ENCODE measurements at regions not wholly inside any gene's neighbourhood (a gene's known extent, or its start where the extent isn't known, plus 50 kb on each side); places are given as distances from the start of the nearest gene placed in this dataset.

DNA sequence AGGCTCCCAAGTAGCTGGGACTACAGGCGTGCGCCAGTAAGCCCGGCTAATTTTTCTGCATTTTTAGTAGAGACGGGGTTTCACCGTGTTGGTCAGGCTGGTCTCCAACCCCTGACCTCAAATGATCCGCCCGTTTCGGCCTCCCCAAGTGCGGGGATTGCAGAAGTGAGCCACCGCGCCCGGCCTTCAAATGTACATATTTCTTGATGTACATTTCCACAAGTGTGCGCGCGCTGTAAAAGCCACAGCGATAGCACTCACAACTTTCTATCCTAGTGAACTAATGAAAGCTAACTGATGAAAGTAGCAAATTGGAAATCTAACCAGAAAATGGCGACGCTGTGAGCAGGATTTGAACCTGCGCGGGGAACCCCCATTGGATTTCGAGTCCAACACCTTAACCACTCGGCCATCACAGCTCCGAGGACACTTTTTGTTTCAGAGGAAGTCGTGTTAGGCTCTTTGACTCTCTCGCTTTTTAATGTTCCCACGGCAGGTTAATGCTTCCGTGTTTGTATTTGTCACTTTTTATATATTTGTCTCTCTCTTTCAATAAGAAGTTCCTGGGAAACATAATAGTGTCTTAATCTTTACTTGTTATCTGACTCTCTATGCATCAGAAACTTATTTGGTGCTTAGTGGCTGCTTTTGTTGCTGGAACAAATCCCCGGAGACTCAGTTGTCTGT, 199.4 kb upstream of the ZNF184 start:
- H3K4me3 ChIP-seq = no peak overlapping the region
- peaks cover 81% of the 10 kb centered on the region for H3K27me3 ChIP-seq
- no peak for DNase-seq
- no peak overlapping the region for H3K27ac ChIP-seq
- 3 to 7% (median 4%) methylated on average over 22 to 28 of the region's 28 CpGs for WGBS, 4 donors
- no peaks in the 10 kb centered on the region for H3K36me3 ChIP-seq (replicated peaks in 1 of 2)
- H3K9me3 ChIP-seq (replicated peaks in 1 of 3) = no peaks in the 10 kb centered on the region
- intact Hi-C loops (cut with DNase I) = no loop called here
- no peaks in the 10 kb centered on the region for H3K4me1 ChIP-seq (replicated peaks in 1 of 2)
- TF ChIP-seq, protein P1, sequence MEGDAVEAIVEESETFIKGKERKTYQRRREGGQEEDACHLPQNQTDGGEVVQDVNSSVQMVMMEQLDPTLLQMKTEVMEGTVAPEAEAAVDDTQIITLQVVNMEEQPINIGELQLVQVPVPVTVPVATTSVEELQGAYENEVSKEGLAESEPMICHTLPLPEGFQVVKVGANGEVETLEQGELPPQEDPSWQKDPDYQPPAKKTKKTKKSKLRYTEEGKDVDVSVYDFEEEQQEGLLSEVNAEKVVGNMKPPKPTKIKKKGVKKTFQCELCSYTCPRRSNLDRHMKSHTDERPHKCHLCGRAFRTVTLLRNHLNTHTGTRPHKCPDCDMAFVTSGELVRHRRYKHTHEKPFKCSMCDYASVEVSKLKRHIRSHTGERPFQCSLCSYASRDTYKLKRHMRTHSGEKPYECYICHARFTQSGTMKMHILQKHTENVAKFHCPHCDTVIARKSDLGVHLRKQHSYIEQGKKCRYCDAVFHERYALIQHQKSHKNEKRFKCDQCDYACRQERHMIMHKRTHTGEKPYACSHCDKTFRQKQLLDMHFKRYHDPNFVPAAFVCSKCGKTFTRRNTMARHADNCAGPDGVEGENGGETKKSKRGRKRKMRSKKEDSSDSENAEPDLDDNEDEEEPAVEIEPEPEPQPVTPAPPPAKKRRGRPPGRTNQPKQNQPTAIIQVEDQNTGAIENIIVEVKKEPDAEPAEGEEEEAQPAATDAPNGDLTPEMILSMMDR (IDR thresholded peaks at IDR 0.05) = no peak
- TF ChIP-seq POLR2A (IDR thresholded peaks at IDR 0.05) = no peak

DNA sequence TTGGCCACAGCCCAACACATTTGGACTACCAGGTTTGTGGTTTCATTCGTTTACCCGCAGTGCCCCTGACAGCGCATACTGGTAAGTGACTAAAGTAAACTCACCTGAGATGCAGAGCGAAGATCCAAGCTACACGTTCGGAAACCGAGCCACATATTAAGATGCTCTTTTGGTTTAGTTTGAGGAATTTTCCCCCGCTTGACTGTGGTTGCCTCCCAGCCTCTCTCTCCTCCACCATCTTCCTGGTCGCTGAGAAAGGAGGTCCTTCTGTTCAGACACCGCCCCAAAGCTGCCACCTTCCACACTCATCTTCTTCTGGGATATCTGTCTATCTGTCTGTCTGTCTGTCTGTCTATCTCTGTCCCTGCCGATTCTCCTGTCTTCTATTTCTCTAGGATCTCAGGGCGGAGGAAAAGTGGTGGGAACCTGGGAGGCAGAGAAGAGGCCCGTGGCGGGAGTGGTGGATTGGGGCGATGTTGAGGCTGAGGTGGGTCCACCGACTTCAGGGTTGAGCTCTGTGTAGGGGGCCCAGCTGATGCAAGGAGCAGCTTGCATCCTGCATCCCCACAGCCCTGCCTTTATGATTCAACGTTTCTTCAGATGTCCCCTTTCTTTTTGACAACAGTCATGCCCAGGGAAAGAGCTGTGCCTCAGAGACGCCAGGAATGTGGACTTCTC, 196.9 kb upstream of the ZNF184 start:
- Histone ChIP-seq H3K36me3 (replicated peaks in 1 of 2) (no peaks in the 10 kb centered on the region), H3K27me3 (peaks cover 88% of the 10 kb centered on the region), H3K4me1 (replicated peaks in 1 of 2) (no peaks in the 10 kb centered on the region), H3K27ac (no peak overlapping the region), H3K4me3 (no peak overlapping the region), H3K9me3 (replicated peaks in 1 of 3) (no peaks in the 10 kb centered on the region)
- intact Hi-C loops (cut with DNase I) = no loop called here
- no peak for TF ChIP-seq POLR2A (IDR thresholded peaks at IDR 0.05)
- TF ChIP-seq, protein P1 (IDR thresholded peaks at IDR 0.05) = no peak
- 13 to 19% (median 15%) methylated on average over 18 of the region's 18 CpGs for WGBS, 4 donors
- DNase-seq = no peak

DNA sequence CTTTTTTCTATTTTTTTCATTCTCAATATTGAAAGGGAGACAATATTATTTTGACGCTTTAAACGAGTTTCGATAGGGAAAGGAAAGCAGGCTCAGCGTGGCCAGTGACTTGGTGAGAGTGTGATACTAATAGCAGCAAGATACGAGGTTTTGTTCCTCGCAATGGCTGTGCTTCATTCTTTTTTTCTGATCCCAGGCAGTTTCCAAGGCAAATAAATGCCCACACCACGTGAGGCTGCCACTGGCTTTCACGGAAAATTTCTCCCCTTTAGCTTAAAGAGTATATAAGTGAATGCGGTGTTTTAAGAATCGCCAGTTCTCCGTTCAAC, 196.4 kb upstream of the ZNF184 start:
- no peaks in the 10 kb centered on the region for H3K4me1 ChIP-seq (replicated peaks in 1 of 2)
- no peak for DNase-seq
- no peak overlapping the region for H3K4me3 ChIP-seq
- peaks cover 84% of the 10 kb centered on the region for H3K27me3 ChIP-seq
- WGBS, 4 donors = 12 to 18% (median 15%) methylated on average over 11 of the region's 11 CpGs
- no peaks in the 10 kb centered on the region for H3K9me3 ChIP-seq (replicated peaks in 1 of 3)
- intact Hi-C loops (cut with DNase I) = no loop called here
- H3K36me3 ChIP-seq (replicated peaks in 1 of 2) = no peaks in the 10 kb centered on the region
- no peak for TF ChIP-seq POLR2A (IDR thresholded peaks at IDR 0.05)
- TF ChIP-seq, protein P1 (IDR thresholded peaks at IDR 0.05) = no peak
- no peak overlapping the region for H3K27ac ChIP-seq

DNA sequence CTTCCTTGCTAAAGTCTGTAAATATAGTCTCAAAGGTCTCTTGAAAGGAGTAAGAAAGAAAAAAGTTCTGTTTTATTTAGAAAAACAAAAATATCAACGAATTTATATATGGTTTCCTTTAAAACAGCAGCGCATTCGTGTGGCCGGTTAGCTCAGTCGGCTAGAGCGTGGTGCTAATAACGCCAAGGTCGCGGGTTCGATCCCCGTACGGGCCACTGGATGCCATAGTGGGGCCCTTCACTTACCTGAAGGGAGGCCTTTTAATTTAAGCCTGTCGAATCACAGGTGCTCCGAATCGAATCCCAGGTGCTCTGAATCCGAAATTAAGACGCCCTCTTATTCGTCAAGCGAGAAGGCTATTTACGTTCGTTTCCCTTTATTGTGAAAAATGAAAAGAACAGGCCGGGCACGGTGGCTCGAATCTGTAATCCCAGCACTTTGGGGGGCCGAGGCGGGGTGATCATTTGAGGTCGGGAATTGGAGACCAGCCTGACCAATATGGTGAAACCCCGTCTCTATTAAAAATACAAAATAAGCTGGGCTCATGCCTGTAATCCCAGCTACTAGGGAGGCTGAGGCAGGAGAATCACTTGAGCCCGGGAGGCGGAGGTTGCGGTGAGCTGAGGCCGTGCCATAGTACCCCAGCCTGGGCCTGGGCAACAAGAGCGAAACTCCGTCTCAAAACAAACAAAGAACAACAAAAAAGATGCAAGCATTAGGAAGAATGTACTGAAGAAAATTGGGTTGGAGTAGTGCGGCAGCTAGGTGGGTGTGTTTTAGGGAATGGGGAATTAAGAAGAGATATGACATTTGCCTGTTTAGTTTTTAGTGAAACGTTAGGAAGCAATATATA, 195.8 kb upstream of the ZNF184 start:
- no peak for DNase-seq
- Histone ChIP-seq H3K27me3 (peaks cover 78% of the 10 kb centered on the region), H3K36me3 (replicated peaks in 1 of 2) (no peaks in the 10 kb centered on the region), H3K27ac (no peak overlapping the region), H3K4me1 (replicated peaks in 1 of 2) (no peaks in the 10 kb centered on the region), H3K9me3 (replicated peaks in 1 of 3) (no peaks in the 10 kb centered on the region), H3K4me3 (no peak overlapping the region)
- intact Hi-C loops (cut with DNase I) = no loop called here
- TF ChIP-seq, protein P1 (IDR thresholded peaks at IDR 0.05) = no peak
- no peak for TF ChIP-seq POLR2A (IDR thresholded peaks at IDR 0.05)
- 7 to 9% (median 8%) methylated on average over 36 of the region's 36 CpGs for WGBS, 4 donors

Measured in adrenal gland (tissue), 9 donors.